Cardiac fibroblast (primary cell): ENCODE measurements at regions not wholly inside any gene's neighbourhood (a gene's known extent, or its start where the extent isn't known, plus 50 kb on each side); places are given as distances from the start of the nearest gene placed in this dataset.
A peak's percentile ranks its signal among the peaks of the same experiment; 100 is the strongest.

Experiments used
- DNase-seq, 2 donors: peaks; one replicate each; pipeline versions ENCODE4 v3.0.0 to v3.0.0-alpha.2; 2010; ENCODE audit warnings: low read depth in 2 of 2
- H3K4me3 ChIP-seq, 2 donors: replicated peaks in 1 of 2; 1 replicate in 1 of 2; 2 replicates in 1 of 2; pipeline ENCODE4 v1.5.1; 2011; ENCODE audit warnings: low read depth in 2 of 2, low read length in 2 of 2, mild to moderate bottlenecking in 2 of 2, moderate library complexity in 1 of 2
- TF ChIP-seq, protein P1 (sequence below): IDR thresholded peaks from one replicate; pipeline ENCODE4 v1.5.1; 2011; ENCODE audit warnings: low read depth, mild to moderate bottlenecking, low read length, inconsistent platforms

- DNase-seq, result no peak
- TF ChIP-seq, protein P1, sequence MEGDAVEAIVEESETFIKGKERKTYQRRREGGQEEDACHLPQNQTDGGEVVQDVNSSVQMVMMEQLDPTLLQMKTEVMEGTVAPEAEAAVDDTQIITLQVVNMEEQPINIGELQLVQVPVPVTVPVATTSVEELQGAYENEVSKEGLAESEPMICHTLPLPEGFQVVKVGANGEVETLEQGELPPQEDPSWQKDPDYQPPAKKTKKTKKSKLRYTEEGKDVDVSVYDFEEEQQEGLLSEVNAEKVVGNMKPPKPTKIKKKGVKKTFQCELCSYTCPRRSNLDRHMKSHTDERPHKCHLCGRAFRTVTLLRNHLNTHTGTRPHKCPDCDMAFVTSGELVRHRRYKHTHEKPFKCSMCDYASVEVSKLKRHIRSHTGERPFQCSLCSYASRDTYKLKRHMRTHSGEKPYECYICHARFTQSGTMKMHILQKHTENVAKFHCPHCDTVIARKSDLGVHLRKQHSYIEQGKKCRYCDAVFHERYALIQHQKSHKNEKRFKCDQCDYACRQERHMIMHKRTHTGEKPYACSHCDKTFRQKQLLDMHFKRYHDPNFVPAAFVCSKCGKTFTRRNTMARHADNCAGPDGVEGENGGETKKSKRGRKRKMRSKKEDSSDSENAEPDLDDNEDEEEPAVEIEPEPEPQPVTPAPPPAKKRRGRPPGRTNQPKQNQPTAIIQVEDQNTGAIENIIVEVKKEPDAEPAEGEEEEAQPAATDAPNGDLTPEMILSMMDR, result no peak
- H3K4me3 ChIP-seq, result no peak overlapping the region
Observed at GRCh38 chr6:168741942-168742782, 301.2 kb downstream of the SMOC2 start.

DNA sequence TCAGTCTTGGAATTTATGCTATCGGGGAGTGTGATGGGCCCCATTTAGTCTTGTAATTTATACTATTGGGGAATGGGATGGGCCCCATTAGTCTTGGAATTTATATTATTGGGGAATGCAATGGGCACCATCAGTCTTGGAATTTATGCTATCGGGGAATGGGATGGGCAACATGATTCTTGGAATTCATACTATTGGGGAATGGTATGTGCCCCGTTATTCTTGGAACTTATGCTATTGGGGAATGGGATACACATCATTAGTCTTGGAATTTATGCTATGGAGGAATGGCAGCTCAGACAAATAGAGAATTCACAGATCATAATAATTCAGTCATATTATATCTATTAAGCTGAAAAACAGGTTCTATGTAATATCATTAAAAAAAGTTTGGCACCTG is 300.3 kb downstream of the SMOC2 start:
- TF ChIP-seq, protein P1, result no peak
- no peak for DNase-seq
- H3K4me3 ChIP-seq, result no peak overlapping the region

DNA sequence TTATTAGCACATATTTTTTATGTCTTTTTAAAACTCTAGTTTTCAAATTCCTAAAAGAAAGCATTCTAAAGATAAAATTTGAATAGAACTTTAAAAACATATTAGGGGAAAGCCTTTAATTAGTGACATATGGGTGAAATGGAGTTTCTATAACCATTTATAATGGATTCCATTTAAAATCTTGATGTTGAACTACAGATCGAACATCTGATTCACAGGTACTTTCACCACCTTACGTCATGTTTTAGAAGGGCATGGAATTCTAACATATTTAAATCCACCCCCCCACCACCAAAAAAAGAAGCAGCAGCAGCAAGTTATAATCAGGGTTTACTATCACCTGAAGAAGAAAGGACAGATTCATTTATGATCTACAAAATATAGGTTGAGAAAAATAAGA is 298.4 kb downstream of the SMOC2 start:
- TF ChIP-seq, protein P1, result no peak
- no peak overlapping the region for H3K4me3 ChIP-seq
- DNase-seq, result no peak

- DNase-seq, result peak; percentile 19 to 27
- TF ChIP-seq, protein P1, result no peak
- H3K4me3 ChIP-seq, result no peak overlapping the region
Observed at GRCh38 chr6:168737481-168737880, 296.5 kb downstream of the SMOC2 start.

GRCh38 chr6:168737014-168737413 is 296.0 kb downstream of the SMOC2 start:
- TF ChIP-seq, protein P1, result no peak
- no peak for DNase-seq

DNA sequence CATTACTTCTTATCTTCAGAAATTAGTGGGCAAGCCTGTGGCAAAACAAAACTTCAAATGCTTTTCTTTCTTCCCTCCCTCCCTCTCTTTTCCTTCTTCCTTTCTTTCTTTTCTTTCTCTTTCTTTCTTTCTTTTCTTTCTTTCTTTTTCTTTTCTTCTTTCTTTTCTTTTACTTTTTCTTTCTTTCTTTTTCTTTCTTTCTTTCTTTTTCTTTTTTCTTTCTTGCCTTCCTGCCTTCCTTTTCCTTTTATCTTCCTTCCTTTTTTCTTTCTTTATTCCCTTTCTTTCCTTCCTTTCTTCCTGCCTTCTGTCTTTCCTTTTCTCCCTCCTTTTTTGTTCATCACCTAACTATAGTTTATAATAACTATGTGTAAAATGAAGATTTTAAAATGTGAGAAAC is 295.1 kb downstream of the SMOC2 start:
- TF ChIP-seq, protein P1, result no peak
- H3K4me3 ChIP-seq, result no peak overlapping the region
- no peak for DNase-seq

More at GRCh38 chr6:168737014-168737413, 296.0 kb downstream of the SMOC2 start:
- H3K4me3 ChIP-seq, result no peak overlapping the region
